ENCODE measurements at regions not wholly inside any gene's neighbourhood (a gene's known extent, or its start where the extent isn't known, plus 50 kb on each side); places are given as distances from the start of the nearest gene placed in this dataset.
A peak's percentile ranks its signal among the peaks of the same experiment; 100 is the strongest.

GRCh38 chr18:55781481-55781957 lies 193.5 kb upstream of the TCF4 start:
- TF ChIP-seq CTCF (IDR thresholded peaks at IDR 0.05; ENCODE audit: extremely low read depth, missing control alignments), result no peak
- peak; percentile 15 for DNase-seq (ENCODE audit: low spot score)

- TF ChIP-seq CTCF (IDR thresholded peaks at IDR 0.05; ENCODE audit: extremely low read depth, missing control alignments), result no peak
- peak; percentile 19 for DNase-seq (ENCODE audit: low spot score)
These were observed 192.6 kb upstream of the TCF4 start for GRCh38 chr18:55780586-55781071.

- DNase-seq (ENCODE audit: low spot score), result peak; percentile 25
- TF ChIP-seq CTCF (IDR thresholded peaks at IDR 0.05; ENCODE audit: extremely low read depth, missing control alignments), result no peak
These were observed 191.9 kb upstream of the TCF4 start for GRCh38 chr18:55779691-55780585.

- peak; percentile 26 for DNase-seq (ENCODE audit: low spot score)
- TF ChIP-seq CTCF (IDR thresholded peaks at IDR 0.05; ENCODE audit: extremely low read depth, missing control alignments), result no peak
These were observed 191.0 kb upstream of the TCF4 start for GRCh38 chr18:55778788-55779690.

GRCh38 chr18:55777666-55778304 lies 189.8 kb upstream of the TCF4 start:
- TF ChIP-seq CTCF (IDR thresholded peaks at IDR 0.05; ENCODE audit: extremely low read depth, missing control alignments), result no peak
- DNase-seq (ENCODE audit: low spot score), result no peak

GRCh38 chr18:55775972-55776371 lies 188.0 kb upstream of the TCF4 start:
- no peak for DNase-seq (ENCODE audit: low spot score)
- no peak for TF ChIP-seq CTCF (IDR thresholded peaks at IDR 0.05; ENCODE audit: extremely low read depth, missing control alignments)
